Activated CD8-positive, alpha-beta memory T cell treated with anti-CD3 and anti-CD28 coated beads for 24 hours (primary cell): ENCODE measurements at regions not wholly inside any gene's neighbourhood (a gene's known extent, or its start where the extent isn't known, plus 50 kb on each side); places are given as distances from the start of the nearest gene placed in this dataset.
"Not testable (repeated sequence)": the region's sequence is repeated elsewhere in the genome, so short reads cannot be mapped to it uniquely, and the experiment has no call there.

Experiments
- DNase-seq: peaks from one replicate; pipeline ENCODE4 v3.0.0-alpha.2; 2020

DNA sequence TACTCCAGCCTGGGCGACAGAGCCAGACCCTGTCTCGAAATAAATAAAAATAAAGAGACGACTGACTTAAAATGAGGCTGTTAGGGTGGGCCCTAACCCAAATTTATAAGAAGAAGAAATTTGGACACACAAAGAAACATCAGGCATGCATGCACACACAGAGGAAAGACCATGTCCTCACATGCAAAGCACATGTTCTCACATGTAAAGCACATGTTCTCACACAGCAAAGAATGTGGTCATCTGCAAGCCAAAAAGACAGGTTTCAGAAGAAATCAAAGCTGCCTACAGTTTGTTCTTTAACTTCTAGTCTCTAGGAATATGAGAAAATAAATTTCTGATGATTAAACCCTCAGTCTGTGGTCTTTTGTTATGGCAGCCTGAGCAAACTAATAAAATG, 132.3 kb upstream of the CRIM1 start:
- DNase-seq: no peak

DNA sequence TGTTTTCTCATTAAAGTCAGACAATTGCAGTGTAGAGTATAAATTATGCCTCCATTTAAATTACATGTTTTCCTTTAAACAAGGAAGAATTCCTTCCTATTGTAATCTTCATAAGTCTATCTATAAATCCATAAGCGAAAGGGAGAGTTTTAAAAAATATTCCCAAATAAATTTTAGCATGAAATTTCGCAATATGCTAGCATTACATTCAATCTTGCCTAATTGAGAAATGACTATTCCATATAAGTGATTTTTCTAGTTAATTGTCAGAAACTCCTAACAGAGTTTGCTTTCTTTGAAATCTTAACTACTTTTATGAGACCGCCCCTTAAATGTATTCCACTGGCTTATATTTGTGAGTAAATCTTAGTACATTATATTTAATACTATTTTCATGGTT, 133.1 kb upstream of the CRIM1 start:
- no peak for DNase-seq

GRCh38 chr2:36214691-36215090, 140.9 kb upstream of the CRIM1 start:
- DNase-seq: no peak

DNA sequence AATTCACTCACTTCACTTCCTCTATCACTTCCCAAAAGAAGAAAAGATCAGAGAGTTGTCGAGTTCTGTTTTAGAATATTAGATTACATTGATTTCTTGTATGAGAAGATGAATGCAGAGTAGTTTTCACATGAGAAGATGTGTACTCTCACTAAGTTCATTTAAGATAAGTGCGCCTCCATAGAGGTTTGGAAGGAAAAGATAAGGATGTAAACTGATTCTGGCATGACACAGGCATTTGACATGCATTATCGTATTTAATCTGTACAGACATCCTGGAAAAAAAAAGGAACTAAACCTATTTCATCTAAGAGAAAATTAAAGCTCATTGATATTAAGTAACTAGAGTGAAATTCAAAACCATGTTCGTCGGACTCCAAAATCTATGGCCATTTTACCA, 152.2 kb upstream of the CRIM1 start:
- no peak for DNase-seq

DNA sequence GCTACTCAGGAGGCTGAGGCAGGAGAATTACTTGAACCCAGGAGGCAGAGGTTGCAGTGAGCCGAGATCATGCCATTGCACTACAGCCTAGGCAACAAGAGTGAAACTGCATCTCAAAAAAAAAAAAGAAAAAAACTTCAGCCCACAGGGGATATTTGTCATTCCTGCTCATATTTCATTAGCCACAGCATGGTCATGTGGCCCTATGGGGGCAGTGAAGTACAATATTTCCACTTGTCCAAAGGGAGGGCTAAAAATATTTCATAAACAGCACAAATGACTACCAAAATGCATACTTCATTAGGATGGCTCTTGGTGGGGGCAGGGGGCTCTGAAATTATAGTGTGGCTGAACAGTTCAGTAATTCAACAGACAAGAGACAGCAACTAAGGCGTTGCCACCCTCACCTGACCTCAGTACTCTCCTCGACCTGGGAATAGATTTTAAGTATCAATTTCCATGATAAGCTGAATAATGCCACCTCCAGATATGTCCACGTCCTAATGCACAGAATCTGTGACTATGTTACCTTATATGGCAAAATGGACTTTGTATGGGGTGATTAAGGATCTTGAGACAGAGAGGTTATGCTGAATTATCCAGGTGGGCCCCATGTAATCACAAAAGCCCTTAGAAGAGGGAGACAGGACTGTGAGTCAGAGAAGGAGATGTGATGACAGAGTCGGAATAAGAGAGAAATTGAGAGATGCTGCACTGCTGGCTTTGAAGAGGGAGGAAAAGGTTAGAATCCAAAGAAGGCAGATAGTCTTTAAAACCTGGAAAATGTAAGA, 158.2 kb upstream of the CRIM1 start:
- no peak for DNase-seq

DNA sequence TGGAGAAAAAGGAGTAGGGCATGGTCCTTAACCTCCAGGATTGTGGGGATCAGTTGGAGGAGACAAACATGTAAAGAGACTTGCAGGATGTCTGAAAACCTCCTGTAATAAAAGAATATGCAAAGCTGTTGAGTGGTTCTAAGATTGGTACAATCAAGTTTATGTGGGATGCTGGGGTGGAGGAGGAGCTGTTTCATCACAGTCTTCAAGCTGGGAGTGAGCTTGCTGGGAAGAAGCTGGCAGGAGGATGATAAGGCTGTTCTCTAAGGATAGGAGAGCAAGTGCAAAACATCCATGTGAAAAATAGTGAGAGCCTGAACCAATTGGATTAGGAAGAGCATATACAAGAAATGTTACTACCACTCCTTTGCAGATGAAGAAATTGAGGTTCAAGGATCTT, 161.9 kb upstream of the CRIM1 start:
- DNase-seq: no peak

GRCh38 chr2:36192983-36193382, 162.6 kb upstream of the CRIM1 start:
- no peak for DNase-seq

DNA sequence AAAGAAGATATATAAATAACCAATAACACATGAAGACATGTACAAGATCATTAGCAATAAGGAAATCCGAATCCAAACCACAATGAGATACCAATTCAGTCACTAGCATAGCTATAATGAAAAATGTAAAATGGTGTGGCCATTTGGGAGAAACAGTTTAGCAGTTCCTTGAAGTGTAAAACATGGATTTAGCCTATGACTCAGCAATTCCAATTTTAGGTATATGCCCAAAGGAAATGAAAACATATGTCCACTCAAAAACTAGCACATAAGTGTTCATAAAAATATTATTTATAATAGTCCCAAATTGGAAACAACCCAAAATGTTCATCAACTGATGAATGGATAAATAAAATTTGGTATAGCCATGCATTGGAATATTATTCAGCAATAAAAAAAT, 165.5 kb upstream of the CRIM1 start:
- no peak for DNase-seq

GRCh38 chr2:36185624-36186023, 170.0 kb upstream of the CRIM1 start:
- no peak for DNase-seq

- no peak for DNase-seq
These were observed 170.7 kb upstream of the CRIM1 start for GRCh38 chr2:36184848-36185247.

DNA sequence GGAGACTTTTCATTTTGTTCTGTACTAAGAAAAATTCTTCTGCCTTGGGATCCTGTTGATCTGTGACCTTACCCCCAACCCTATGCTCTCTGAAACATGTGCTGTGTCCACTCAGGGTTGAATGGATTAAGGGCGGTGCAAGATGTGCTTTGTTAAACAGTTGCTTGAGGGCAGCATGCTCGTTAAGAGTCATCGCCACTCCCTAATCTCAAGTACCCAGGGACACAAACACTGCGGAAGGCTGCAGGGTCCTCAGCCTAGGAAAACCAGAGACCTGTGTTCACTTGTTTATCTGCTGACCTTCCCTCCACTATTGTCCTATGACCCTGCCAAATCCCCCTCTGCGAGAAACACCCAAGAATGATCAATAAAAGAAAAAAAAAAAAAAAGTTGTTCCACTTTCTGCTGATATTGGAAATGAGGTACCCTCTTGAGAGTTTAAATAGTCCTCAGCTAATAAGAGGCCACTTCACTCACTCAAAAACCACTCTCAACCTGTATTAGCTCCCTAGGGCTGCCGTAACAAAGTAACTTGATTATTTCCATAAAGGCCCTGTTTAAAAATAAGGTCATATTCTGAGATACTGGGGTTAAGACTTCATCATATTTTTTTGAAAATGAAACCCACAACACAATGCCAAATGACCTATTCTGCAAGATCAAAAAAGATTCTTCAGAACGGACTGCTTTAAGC, 174.6 kb upstream of the CRIM1 start:
- DNase-seq: not testable (repeated sequence)

DNA sequence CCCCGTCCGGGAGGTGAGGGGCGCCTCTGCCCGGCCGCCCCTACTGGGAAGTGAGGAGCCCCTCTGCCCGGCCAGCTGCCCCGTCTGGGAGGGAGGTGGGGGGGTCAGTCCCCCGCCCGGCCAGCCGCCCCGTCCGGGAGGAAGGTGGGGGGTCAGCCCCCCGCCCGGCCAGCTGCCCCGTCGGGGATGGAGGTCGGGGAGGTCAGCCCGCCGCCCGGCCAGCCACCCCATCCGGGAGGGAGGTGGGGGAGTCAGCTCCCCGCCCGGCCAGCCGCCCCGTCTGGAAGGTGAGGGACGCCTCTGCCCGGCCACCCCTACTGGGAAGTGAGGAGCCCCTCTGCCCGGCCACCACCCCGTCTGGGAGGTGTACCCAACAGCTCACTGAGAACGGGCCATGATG, 175.3 kb upstream of the CRIM1 start:
- not testable (repeated sequence) for DNase-seq

DNA sequence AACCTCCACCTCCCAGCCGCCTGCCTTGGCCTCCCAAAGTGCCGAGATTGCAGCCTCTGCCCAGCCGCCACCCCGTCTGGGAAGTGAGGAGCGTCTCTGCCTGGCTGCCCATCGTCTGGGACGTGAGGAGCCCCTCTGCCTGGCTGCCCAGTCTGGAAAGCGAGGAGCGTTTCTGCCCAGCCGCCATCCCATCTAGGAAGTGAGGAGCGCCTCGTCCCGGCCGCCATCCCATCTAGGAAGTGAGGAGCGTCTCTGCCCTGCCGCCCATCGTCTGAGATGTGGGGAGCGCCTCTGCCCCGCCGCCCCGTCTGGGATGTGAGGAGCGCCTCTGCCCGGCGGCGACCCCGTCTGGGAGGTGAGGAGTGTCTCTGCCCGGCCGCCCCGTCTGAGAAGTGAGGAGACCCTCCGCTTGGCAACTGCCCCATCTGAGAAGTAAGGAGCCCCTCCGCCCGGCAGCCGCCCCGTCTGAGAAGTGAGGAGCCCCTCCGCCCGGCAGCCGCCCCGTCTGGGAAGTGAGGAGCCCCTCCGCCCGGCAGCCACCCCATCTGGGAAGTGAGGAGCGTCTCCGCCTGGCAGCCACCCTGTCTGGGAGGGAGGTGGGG, 175.8 kb upstream of the CRIM1 start:
- not testable (repeated sequence) for DNase-seq

DNA sequence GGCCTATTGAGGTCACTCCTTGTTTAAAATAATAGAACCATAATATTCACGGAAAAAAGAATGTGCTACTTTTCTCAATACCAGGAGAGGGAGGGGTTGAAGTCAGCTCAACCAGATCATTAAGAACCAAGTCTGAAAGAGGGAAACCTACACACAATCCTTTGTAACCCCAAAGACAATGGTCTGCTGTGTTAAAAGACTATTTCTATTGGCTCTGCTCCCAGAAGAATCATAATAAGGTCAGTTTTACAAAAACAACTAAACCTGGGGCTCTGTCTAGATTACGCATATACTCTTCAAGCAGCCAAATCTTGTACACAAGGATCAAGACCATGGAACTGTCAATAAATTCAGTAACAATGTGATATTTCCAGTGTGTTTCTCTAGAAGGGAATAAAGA, 177.2 kb upstream of the CRIM1 start:
- DNase-seq: no peak

GRCh38 chr2:36177282-36177681, 178.3 kb upstream of the CRIM1 start:
- no peak for DNase-seq

GRCh38 chr2:36174920-36175319, 180.7 kb upstream of the CRIM1 start:
- DNase-seq: no peak

GRCh38 chr2:36173760-36174404, 181.7 kb upstream of the CRIM1 start:
- no peak for DNase-seq

- no peak for DNase-seq
These were observed 182.8 kb upstream of the CRIM1 start for GRCh38 chr2:36172824-36173223.

GRCh38 chr2:36170805-36171204, 184.8 kb upstream of the CRIM1 start:
- DNase-seq: no peak

GRCh38 chr2:36169843-36170242, 185.7 kb upstream of the CRIM1 start:
- no peak for DNase-seq

DNA sequence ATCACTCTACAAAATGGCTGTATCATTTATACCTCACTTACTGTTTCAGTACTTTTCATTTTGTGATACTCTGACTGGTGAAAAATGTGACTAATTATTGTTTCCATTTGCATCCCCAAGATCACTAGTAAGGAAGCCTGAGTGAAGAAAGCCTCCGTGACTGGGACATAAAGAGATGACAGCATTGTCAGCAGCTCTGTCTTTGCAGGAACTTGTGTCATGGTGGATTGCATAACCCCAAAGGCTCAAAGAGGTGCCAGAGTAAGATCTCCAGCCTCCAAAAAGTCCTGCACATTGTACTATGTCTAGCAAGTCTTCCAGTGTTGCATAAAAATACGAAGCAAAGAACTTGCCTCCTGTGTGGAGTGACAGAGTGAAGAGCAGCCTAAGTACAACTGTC, 187.5 kb upstream of the CRIM1 start:
- DNase-seq: no peak

- DNase-seq: no peak
These were observed 190.4 kb upstream of the CRIM1 start for GRCh38 chr2:36165132-36165531.

DNA sequence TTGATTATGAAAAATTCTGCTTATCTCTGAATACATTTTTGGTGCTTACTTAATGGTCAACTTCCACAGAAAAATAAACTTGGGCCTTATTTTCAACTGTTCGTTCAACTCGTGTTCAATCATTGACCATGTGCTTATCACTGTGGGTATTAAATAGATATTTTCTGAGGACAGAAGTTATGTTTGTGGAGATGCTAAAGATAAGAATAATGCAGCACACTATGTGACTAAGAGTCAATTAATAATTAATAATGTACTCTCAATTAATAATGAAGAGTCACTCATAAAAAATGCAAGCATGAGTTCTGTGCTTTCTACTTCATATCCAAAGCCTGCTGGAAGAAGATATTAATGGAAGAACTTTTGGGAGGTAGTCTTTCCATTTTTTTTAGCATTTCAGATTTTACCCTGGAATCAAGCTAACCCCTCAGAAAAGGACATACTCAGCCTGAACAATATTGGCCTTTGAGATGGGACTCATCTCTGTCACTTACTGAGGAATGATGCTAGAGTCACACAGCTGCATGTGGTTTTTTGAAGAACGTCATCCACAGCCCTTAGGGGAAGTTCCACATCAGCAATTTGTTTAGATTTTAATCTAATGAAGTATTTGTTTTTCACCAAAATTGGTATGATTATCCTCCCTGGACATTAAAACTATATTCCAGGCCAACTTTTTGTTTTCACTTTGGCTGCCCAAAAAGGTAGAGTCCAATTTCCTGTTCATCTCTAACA, 191.9 kb upstream of the CRIM1 start:
- DNase-seq: no peak
